Smooth muscle cell (in vitro differentiated cells): ENCODE measurements at regions not wholly inside any gene's neighbourhood (a gene's known extent, or its start where the extent isn't known, plus 50 kb on each side); places are given as distances from the start of the nearest gene placed in this dataset.

Experiments used
- DNase-seq: peaks from one replicate; lab custom pipeline; 2025; ENCODE audit not compliant: unreplicated experiment; lab: John Stamatoyannopoulos, UW
- H2AFZ ChIP-seq: fragments of 200-600 bp; sonication (generic); 2 replicates; pipeline ENCODE4 v1.6.0; 2016; ENCODE audit warnings: antibody characterized with exemption, low read depth, mild to moderate bottlenecking
- H3F3A ChIP-seq: fragments of 200-600 bp; sonication (generic); 2 replicates; pipeline ENCODE4 v1.6.0; 2017; ENCODE audit warnings: antibody characterized with exemption, low read depth
- H3K27ac ChIP-seq: fragments of 200-600 bp; sonication (generic); 2 replicates; pipeline ENCODE4 v1.5.1; 2016; ENCODE audit warnings: low read depth, mild to moderate bottlenecking
- H3K27me3 ChIP-seq: fragments of 200-600 bp; sonication (generic); 2 replicates; pipeline ENCODE4 v1.6.1; 2016; ENCODE audit warnings: low read depth, mild to moderate bottlenecking
- H3K36me3 ChIP-seq: fragments of 200-600 bp; sonication (generic); 2 replicates; pipeline ENCODE4 v1.5.1; 2016; ENCODE audit warnings: low read depth
- H3K4me1 ChIP-seq: fragments of 200-600 bp; sonication (generic); 2 replicates; pipeline ENCODE4 v1.5.1; 2016; ENCODE audit warnings: low read depth
- H3K4me2 ChIP-seq: fragments of 200-600 bp; sonication (generic); 2 replicates; pipeline ENCODE4 v1.6.0; 2016; ENCODE audit warnings: mild to moderate bottlenecking
- H3K4me3 ChIP-seq: fragments of 200-600 bp; sonication (generic); 2 replicates; pipeline ENCODE4 v1.5.1; 2016; ENCODE audit warnings: mild to moderate bottlenecking
- H3K79me2 ChIP-seq: fragments of 200-600 bp; sonication (generic); 2 replicates; pipeline ENCODE4 v1.6.0; 2016; ENCODE audit warnings: low read depth, mild to moderate bottlenecking
- H3K9ac ChIP-seq: fragments of 200-600 bp; sonication (generic); 2 replicates; pipeline ENCODE4 v1.6.0; 2016; ENCODE audit warnings: low read depth
- H3K9me3 ChIP-seq: fragments of 200-600 bp; sonication (generic); replicated peaks from 2 replicates; pipeline ENCODE4 v1.5.1; 2016; ENCODE audit warnings: low read depth
- H4K20me1 ChIP-seq: fragments of 200-600 bp; sonication (generic); 2 replicates; pipeline ENCODE4 v1.6.0; 2016; ENCODE audit warnings: low read depth
- CTCF ChIP-seq: fragments of 200-600 bp; sonication (generic); IDR thresholded peaks from 2 replicates; pipeline ENCODE4 v1.5.1; 2017; ENCODE audit warnings: borderline replicate concordance, mild to moderate bottlenecking, antibody characterized with exemption; ENCODE audit not compliant: insufficient read depth, poor library complexity, severe bottlenecking
- WGBS: methylation state at CpG from one replicate; pipeline ENCODE4 v1.1.7; 2016; ENCODE audit warnings: low lambda C conversion rate; 5-methylcytosine and 5-hydroxymethylcytosine counted together

- no peak for DNase-seq
- Histone ChIP-seq H3K27me3 (peaks cover 3% of the 10 kb centered on the region), H3K4me3 (no peak overlapping the region), H3F3A (no peaks in the 10 kb centered on the region), H3K4me1 (peaks cover 9% of the 10 kb centered on the region), H3K27ac (no peak overlapping the region), H3K9ac (no peak overlapping the region), H3K79me2 (no peaks in the 10 kb centered on the region), H3K36me3 (no peaks in the 10 kb centered on the region), H3K4me2 (no peak overlapping the region), H2AFZ (no peak overlapping the region), H3K9me3 (no peaks in the 10 kb centered on the region), H4K20me1 (no peaks in the 10 kb centered on the region)
- 92% methylated on average over 4 of the region's 4 CpGs for WGBS
- no peak for TF ChIP-seq CTCF
These were observed 50.9 kb upstream of the OLIG3 start for GRCh38 chr6:137545073-137545472.

GRCh38 chr6:137547186-137547585 lies 53.0 kb upstream of the OLIG3 start:
- Histone ChIP-seq H3K79me2 (no peaks in the 10 kb centered on the region), H3K4me2 (no peak overlapping the region)
- WGBS: 48% methylated on average over 1 of the region's 1 CpG

GRCh38 chr6:137547601-137548000 lies 53.4 kb upstream of the OLIG3 start:
- WGBS: 64% methylated on average over 1 of the region's 1 CpG

More at GRCh38 chr6:137547186-137547585, 53.0 kb upstream of the OLIG3 start:
- Histone ChIP-seq H3F3A (no peaks in the 10 kb centered on the region), H3K9me3 (no peaks in the 10 kb centered on the region), H3K27ac (no peak overlapping the region), H4K20me1 (no peaks in the 10 kb centered on the region), H3K27me3 (peaks cover 8% of the 10 kb centered on the region), H2AFZ (no peak overlapping the region), H3K4me1 (no peaks in the 10 kb centered on the region), H3K9ac (no peak overlapping the region), H3K36me3 (no peaks in the 10 kb centered on the region), H3K4me3 (no peak overlapping the region)
- no peak for TF ChIP-seq CTCF
- DNase-seq: no peak

More at GRCh38 chr6:137547601-137548000, 53.4 kb upstream of the OLIG3 start:
- Histone ChIP-seq H3K9me3 (no peaks in the 10 kb centered on the region), H3K4me1 (no peaks in the 10 kb centered on the region), H3K4me2 (no peak overlapping the region), H3K27ac (no peak overlapping the region), H3K79me2 (no peaks in the 10 kb centered on the region), H3K4me3 (no peak overlapping the region), H2AFZ (no peak overlapping the region), H3K27me3 (peaks cover 8% of the 10 kb centered on the region), H4K20me1 (no peaks in the 10 kb centered on the region), H3K9ac (no peak overlapping the region), H3F3A (no peaks in the 10 kb centered on the region), H3K36me3 (no peaks in the 10 kb centered on the region)
- no peak for DNase-seq
- TF ChIP-seq CTCF: no peak
